Ascending aorta (tissue), 2 donors: ENCODE measurements at regions not wholly inside any gene's neighbourhood (a gene's known extent, or its start where the extent isn't known, plus 50 kb on each side); places are given as distances from the start of the nearest gene placed in this dataset.

ENCODE experiments used
- DNase-seq, 2 donors: peaks; one replicate each; pipeline ENCODE4 v3.0.0-alpha.2; 2019; ENCODE audit warnings: low spot score in 2 of 2
- H3K27ac ChIP-seq, 2 donors: fragments of 200-600 bp; sonication (generic); one replicate each; pipeline ENCODE4 v1.5.1; 2016 to 2017; ENCODE audit warnings: mild to moderate bottlenecking in 1 of 2
- H3K27me3 ChIP-seq: fragments of 200-600 bp; sonication (generic); one replicate; pipeline ENCODE4 v1.5.1; 2017
- H3K36me3 ChIP-seq, 2 donors: fragments of 200-600 bp; sonication (generic); one replicate each; pipeline ENCODE4 v1.5.1; 2016
- H3K4me1 ChIP-seq, 2 donors: fragments of 200-600 bp; sonication (generic); one replicate each; pipeline ENCODE4 v1.5.1; 2016 to 2017; ENCODE audit warnings: mild to moderate bottlenecking in 1 of 2
- H3K4me3 ChIP-seq, 2 donors: fragments of 200-600 bp; sonication (generic); one replicate each; pipeline ENCODE4 v1.5.1; 2016 to 2017; ENCODE audit warnings: mild to moderate bottlenecking in 1 of 2
- H3K9me3 ChIP-seq, 2 donors: fragments of 200-600 bp; sonication (generic); one replicate each; pipeline ENCODE4 v1.5.1; 2016
- CTCF ChIP-seq, 3 experiments: fragments of 200-600 bp in 2 of 3; fragments of 450-650 bp in 1 of 3; sonication (generic) in 2 of 3; IDR thresholded peaks; one replicate each; pipeline ENCODE4 v1.5.1; 2016 to 2019; ENCODE audit warnings: antibody characterized with exemption in 3 of 3, mild to moderate bottlenecking in 1 of 3, moderate library complexity in 1 of 3
- intact Hi-C: fragments of 100-400 bp; cut with DNase I; formaldehyde crosslinking; loops from one replicate; pipeline ENCODE4 v1.15.1; 2023

DNA sequence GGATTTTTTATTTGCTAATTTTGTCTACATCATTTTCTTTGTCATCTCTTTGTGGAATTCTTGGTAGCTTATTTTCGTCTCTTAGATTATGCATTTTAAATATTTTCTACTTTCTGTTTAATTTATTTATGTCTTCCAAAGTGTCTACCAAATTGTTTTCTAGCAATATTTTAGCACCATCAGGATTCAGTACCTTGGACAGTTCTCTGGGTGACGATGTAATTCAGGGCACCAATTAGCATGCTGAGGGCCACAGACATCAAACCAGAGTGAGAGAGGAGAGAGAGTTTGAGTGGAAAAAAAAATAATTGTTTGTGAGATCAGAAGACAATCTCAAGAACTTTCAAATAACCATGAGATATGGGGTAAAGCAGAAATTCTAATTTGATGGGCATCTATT lies 169.8 kb upstream of the CXADR start:
- Histone ChIP-seq H3K36me3 (no peaks in the 10 kb centered on the region), H3K4me1 (no peaks in the 10 kb centered on the region), H3K27me3 (no peaks in the 10 kb centered on the region), H3K4me3 (no peak overlapping the region), H3K27ac (no peak overlapping the region), H3K9me3 (no peaks in the 10 kb centered on the region)
- intact Hi-C loops = no loop called here
- no peak for TF ChIP-seq CTCF (IDR thresholded peaks at IDR 0.05)
- no peak for DNase-seq

DNA sequence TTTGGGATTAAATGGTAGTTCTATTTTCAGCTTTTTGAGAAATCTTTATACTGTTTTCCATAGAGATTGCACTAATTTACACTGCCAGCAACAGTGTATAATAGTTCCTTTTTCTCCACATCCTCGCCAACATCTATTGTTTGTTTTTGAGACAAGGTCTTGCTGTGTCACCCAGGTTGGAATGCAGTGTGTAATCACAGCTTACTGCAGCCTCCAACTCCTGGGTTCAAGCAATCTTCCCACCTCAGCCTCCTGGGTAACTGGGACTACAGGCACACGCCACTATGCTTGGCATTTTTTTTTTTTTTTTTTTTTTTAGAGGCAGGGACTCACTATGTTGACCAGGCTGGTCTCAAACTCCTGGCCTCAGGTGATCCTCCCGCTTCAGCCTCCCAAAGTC lies 164.5 kb upstream of the CXADR start:
- no peak for DNase-seq
- intact Hi-C loops = no loop called here
- TF ChIP-seq CTCF (IDR thresholded peaks at IDR 0.05) = no peak
- Histone ChIP-seq H3K9me3 (no peaks in the 10 kb centered on the region), H3K4me1 (no peaks in the 10 kb centered on the region), H3K27ac (no peak overlapping the region), H3K4me3 (no peak overlapping the region), H3K27me3 (no peaks in the 10 kb centered on the region), H3K36me3 (no peaks in the 10 kb centered on the region)

- Histone ChIP-seq H3K9me3 (no peaks in the 10 kb centered on the region), H3K27me3 (no peaks in the 10 kb centered on the region), H3K36me3 (no peaks in the 10 kb centered on the region), H3K4me1 (no peaks in the 10 kb centered on the region), H3K27ac (no peak overlapping the region), H3K4me3 (no peak overlapping the region)
- intact Hi-C loops = no loop called here
- no peak for TF ChIP-seq CTCF (IDR thresholded peaks at IDR 0.05)
- no peak for DNase-seq
These were observed 164.0 kb upstream of the CXADR start for GRCh38 chr21:17348849-17349248.

DNA sequence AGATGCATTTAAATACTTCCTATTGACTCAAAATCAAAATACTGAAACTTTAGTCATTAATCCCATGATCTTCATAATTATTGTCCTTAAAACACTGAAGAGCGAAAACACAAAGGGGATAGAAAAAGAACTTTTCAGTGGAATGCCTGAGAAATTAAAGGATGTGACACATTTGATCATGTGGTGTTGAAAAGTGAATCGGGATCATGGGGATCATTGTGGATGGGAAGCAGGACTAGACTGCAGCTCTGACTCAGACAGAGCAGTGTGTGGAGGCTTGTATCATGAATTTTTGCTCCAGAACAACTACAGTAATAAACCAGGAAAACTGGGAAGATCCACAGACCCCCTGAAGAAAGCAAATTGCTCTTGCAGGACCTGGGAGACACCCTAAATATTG lies 161.1 kb upstream of the CXADR start:
- no peak overlapping the region for H3K27ac ChIP-seq

DNA sequence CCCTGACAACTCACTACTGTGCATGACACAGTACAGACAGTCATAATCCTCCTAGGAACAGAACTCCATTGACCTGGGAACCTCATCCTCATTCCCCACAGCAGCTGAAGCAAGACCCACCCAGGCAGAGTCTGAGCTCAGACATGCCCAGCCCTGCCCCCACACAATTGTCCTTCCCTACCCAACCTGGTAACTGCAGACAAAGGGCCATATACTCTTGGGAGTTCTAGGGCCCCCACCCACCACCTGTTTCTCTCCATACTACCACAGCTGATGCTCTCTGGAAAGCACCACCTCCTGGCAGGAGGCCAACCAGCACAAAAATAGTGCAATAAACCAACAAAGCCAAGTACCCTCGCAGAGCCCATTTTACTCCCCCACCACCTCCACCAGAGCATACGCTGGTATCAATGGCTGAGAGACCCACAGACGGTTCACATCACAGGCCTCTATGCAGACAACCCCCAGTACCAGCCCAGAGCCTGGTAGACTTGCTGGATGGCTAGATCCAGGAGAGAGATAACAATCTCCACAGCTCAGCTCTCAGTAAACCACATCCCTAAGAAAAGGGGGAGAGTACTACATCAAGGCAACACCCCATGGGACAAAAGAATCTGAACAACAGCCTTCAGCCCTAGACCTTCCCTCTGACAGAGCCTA lies 159.7 kb upstream of the CXADR start:
- H3K4me1 ChIP-seq = no peaks in the 10 kb centered on the region
- no peak for DNase-seq
- H3K27ac ChIP-seq = no peak overlapping the region
- H3K27me3 ChIP-seq = no peaks in the 10 kb centered on the region
- no peak overlapping the region for H3K4me3 ChIP-seq
- TF ChIP-seq CTCF (IDR thresholded peaks at IDR 0.05) = no peak
- intact Hi-C loops = no loop called here
- H3K36me3 ChIP-seq = no peaks in the 10 kb centered on the region
- no peaks in the 10 kb centered on the region for H3K9me3 ChIP-seq

More for the DNA sequence above, 161.1 kb upstream of the CXADR start:
- Histone ChIP-seq H3K4me3 (no peak overlapping the region), H3K4me1 (no peaks in the 10 kb centered on the region), H3K27me3 (no peaks in the 10 kb centered on the region), H3K36me3 (no peaks in the 10 kb centered on the region), H3K9me3 (no peaks in the 10 kb centered on the region)
- DNase-seq = no peak
- intact Hi-C loops = no loop called here
- no peak for TF ChIP-seq CTCF (IDR thresholded peaks at IDR 0.05)

- Histone ChIP-seq H3K4me1 (no peaks in the 10 kb centered on the region), H3K27me3 (no peaks in the 10 kb centered on the region), H3K9me3 (no peaks in the 10 kb centered on the region), H3K4me3 (no peak overlapping the region), H3K27ac (no peak overlapping the region), H3K36me3 (no peaks in the 10 kb centered on the region)
- DNase-seq = no peak
- no peak for TF ChIP-seq CTCF (IDR thresholded peaks at IDR 0.05)
- intact Hi-C loops = no loop called here
These were observed 153.1 kb upstream of the CXADR start for GRCh38 chr21:17359781-17360180.
